Stomach (tissue), 4 donors: ENCODE measurements at regions not wholly inside any gene's neighbourhood (a gene's known extent, or its start where the extent isn't known, plus 50 kb on each side); places are given as distances from the start of the nearest gene placed in this dataset.

Experiments used
- EP300 ChIP-seq: sonication (generic); formaldehyde crosslinking; IDR thresholded peaks from one replicate; pipeline ENCODE4 v1.6.1; 2017; ENCODE audit warnings: antibody characterized with exemption
- POLR2A ChIP-seq, 4 donors: fragments of 450-650 bp; IDR thresholded peaks; one replicate each; pipeline ENCODE4 v1.6.1; 2016; ENCODE audit warnings: antibody characterized with exemption in 4 of 4, control low read depth in 2 of 4, mild to moderate bottlenecking in 1 of 4, moderate library complexity in 1 of 4
- POLR2AphosphoS5 ChIP-seq, 3 donors: sonication (generic); formaldehyde crosslinking; IDR thresholded peaks; one replicate each; pipeline ENCODE4 v1.6.1; 2016; ENCODE audit warnings: antibody characterized with exemption in 3 of 3
- TF ChIP-seq, protein P1 (sequence below), 7 experiments: fragments of 450-650 bp in 4 of 7; fragments of 200-600 bp in 3 of 7; sonication (generic) in 3 of 7; IDR thresholded peaks; one replicate each; pipeline ENCODE4 v1.5.1; 2016 to 2019; ENCODE audit warnings: antibody characterized with exemption in 7 of 7, control low read depth in 2 of 7, mild to moderate bottlenecking in 1 of 7

GRCh38 chr11:130603335-130603906 lies 155.0 kb downstream of the ADAMTS15 start:
- no peak for TF ChIP-seq POLR2AphosphoS5 (IDR thresholded peaks at IDR 0.05)
- TF ChIP-seq, protein P1, sequence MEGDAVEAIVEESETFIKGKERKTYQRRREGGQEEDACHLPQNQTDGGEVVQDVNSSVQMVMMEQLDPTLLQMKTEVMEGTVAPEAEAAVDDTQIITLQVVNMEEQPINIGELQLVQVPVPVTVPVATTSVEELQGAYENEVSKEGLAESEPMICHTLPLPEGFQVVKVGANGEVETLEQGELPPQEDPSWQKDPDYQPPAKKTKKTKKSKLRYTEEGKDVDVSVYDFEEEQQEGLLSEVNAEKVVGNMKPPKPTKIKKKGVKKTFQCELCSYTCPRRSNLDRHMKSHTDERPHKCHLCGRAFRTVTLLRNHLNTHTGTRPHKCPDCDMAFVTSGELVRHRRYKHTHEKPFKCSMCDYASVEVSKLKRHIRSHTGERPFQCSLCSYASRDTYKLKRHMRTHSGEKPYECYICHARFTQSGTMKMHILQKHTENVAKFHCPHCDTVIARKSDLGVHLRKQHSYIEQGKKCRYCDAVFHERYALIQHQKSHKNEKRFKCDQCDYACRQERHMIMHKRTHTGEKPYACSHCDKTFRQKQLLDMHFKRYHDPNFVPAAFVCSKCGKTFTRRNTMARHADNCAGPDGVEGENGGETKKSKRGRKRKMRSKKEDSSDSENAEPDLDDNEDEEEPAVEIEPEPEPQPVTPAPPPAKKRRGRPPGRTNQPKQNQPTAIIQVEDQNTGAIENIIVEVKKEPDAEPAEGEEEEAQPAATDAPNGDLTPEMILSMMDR (IDR thresholded peaks at IDR 0.05) = no peak
- no peak for TF ChIP-seq EP300
- no peak for TF ChIP-seq POLR2A (IDR thresholded peaks at IDR 0.05)
